NB4 (cell line): ENCODE measurements at regions not wholly inside any gene's neighbourhood (a gene's known extent, or its start where the extent isn't known, plus 50 kb on each side); places are given as distances from the start of the nearest gene placed in this dataset.

Experiments used
- MAX ChIP-seq: IDR thresholded peaks from 2 replicates; pipeline ENCODE4 v1.6.1; 2011; ENCODE audit warnings: low read depth, low read length
- MYC ChIP-seq: IDR thresholded peaks from 2 replicates; pipeline ENCODE4 v1.6.1; 2011; ENCODE audit warnings: low read depth, low read length
- POLR2A ChIP-seq: IDR thresholded peaks from 2 replicates; pipeline ENCODE4 v1.6.1; 2011; ENCODE audit warnings: mild to moderate bottlenecking; ENCODE audit not compliant: insufficient read length; ENCODE audit errors: extremely low read depth
- TF ChIP-seq, protein P1 (sequence below): IDR thresholded peaks from one replicate; pipeline ENCODE4 v1.5.1; 2012; ENCODE audit warnings: low read depth, low read length

DNA sequence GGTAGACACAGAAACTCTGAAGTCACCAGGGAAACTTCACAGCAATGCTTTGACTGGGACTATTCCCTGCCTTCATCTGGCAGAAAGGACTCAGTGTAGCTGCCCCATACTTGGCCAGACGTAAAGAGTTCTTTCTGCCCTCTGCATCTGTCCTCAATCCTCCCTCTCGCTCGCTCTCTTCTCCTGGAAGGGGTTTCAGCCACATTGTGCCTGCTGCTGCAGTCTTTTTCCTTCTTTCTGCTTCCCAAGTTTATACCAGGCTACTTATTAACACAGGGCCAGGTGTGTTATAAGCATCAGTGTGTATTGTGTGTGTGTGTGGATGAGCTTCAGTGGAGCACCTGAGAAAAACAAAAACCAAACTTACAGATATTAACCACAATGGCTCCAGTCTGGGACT is 638.4 kb downstream of the ACTR3B start:
- TF ChIP-seq POLR2A (no peak), MAX (no peak), MYC (no peak)
- TF ChIP-seq, protein P1, sequence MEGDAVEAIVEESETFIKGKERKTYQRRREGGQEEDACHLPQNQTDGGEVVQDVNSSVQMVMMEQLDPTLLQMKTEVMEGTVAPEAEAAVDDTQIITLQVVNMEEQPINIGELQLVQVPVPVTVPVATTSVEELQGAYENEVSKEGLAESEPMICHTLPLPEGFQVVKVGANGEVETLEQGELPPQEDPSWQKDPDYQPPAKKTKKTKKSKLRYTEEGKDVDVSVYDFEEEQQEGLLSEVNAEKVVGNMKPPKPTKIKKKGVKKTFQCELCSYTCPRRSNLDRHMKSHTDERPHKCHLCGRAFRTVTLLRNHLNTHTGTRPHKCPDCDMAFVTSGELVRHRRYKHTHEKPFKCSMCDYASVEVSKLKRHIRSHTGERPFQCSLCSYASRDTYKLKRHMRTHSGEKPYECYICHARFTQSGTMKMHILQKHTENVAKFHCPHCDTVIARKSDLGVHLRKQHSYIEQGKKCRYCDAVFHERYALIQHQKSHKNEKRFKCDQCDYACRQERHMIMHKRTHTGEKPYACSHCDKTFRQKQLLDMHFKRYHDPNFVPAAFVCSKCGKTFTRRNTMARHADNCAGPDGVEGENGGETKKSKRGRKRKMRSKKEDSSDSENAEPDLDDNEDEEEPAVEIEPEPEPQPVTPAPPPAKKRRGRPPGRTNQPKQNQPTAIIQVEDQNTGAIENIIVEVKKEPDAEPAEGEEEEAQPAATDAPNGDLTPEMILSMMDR = no peak
